NCI-H1694 (cell line): ENCODE measurements at regions not wholly inside any gene's neighbourhood (a gene's known extent, or its start where the extent isn't known, plus 50 kb on each side); places are given as distances from the start of the nearest gene placed in this dataset.
A peak's percentile ranks its signal among the peaks of the same experiment; 100 is the strongest.
"Not testable (repeated sequence)": the region's sequence is repeated elsewhere in the genome, so short reads cannot be mapped to it uniquely, and the experiment has no call there.

ENCODE experiments used
- DNase-seq: peaks from one replicate; lab custom pipeline; 2025; lab: John Stamatoyannopoulos, UW

- no peak for DNase-seq
These were observed 227.9 kb upstream of the KYNU start for GRCh38 chr2:142649581-142649980.

GRCh38 chr2:142642650-142643049 lies 234.8 kb upstream of the KYNU start:
- DNase-seq: no peak

DNA sequence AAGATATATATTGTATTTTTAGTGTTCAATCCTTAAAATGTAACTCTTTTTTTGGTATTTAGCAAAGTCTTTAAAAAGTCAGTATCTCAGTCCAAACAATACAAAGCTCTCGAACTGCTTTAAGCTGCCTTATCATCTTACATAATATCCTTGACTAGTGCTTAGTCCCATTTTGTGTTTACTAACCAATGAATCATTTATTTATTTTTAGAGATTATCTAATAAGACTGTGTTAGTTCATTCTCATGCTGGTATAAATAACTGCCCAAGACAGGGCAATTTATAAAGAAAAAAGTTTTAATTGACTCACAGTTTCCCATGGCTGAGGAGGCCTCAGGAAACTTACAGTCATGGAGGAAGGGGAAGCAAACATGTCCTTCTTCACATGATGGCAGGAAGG lies 248.3 kb upstream of the KYNU start:
- no peak for DNase-seq

DNA sequence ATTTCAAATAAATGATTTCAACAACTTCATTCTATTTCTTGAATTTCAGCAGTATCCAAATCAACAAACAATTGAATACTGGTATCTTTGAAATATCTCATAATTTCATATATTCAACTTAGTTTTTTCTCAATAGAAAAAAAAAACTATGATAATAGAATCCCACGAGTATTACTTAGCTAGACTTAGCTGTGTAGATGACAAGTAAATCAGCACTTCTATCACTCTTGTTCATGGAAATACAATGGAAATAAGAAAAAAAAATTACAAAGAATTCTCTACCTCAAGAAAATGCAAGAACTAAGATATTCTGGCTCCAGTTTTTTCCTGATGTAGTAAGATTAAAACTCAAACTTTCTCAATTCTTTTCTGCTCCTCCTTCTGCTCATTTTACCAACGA lies 256.2 kb upstream of the KYNU start:
- DNase-seq: no peak

DNA sequence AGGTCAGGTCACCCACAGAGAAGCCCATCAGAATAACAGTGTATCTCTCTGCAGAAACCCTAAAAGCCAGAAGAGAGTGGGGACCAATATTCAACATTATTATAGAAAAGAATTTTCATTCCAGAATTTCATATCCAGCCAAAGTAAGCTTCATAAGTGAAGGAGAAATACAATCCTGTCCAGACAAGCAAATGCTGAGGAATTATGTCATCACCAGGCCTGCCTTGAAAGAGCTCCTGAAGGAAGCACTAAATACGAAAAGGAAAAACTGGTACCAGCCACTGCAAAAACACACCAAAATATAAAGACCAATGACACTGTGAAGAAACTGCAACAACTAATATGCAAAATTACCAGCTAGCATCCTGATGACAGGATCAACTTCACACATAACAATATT lies 260.0 kb upstream of the KYNU start:
- no peak for DNase-seq

- DNase-seq: no peak
These were observed 261.6 kb upstream of the KYNU start for GRCh38 chr2:142615876-142616275.

GRCh38 chr2:142613193-142613592 lies 264.3 kb upstream of the KYNU start:
- not testable (repeated sequence) for DNase-seq

DNA sequence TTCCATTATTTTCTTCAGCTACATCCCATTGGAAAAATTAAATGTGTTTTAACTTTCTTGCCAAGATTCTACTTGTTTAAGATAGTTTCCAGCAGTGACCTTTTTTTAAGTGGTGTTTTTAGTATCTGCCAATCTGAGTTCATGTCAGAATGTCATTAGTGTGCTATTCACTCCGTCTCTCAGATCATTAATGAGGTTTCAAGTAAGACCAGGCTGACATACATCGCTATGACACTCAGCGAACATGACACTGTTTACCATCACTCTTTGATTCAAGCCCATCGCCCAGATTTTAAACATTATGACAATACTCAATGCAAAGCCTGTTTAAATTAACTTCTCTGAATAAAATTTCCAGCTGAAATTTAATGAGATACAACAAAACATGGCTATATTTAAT lies 272.0 kb upstream of the KYNU start:
- DNase-seq: no peak

DNA sequence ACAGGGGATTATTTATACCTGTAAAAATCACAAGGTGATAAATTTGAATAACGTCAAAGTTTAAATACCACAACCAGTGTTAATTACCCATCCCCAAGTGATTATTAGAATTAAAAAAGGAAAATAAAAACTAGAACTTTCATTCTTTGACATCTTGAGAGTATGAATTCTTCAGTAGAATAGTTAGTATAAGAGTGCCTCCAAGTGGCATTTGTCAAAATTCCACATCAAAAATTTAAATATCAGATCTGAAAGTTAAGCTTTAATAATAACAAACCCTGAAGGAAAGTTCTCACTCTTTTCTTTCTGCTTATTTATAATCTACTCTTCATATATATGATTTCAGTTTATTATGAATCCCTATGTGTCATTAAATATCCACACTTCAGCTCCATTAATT lies 273.7 kb upstream of the KYNU start:
- peak; percentile 18 for DNase-seq

DNA sequence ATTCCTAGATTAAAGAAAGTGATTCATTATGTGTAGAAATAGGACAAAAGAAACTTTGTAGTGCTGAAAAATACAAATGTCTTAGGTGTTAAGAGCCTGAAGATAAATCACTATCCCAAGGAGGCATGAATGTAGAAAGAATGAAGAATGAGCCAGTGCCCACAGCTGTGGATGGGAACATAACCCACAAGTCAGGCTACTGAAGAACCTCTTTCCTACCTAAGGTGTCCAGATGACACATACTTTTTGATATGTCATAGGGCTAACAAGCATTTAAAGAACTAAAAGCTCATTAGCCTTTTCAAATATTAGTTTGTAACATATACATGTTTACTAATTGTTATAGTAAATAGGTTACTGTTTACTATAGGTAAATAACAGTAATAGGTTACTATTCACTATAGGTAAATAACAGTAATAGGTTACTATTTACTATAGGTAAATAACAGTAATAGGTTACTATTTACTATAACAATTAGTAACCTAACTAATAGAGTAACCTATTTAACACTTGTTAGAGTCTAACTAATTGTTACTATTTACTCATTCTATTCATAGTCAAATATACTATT lies 275.0 kb upstream of the KYNU start:
- DNase-seq: no peak

GRCh38 chr2:142601794-142602193 lies 275.7 kb upstream of the KYNU start:
- no peak for DNase-seq

- DNase-seq: no peak
These were observed 278.0 kb upstream of the KYNU start for GRCh38 chr2:142599504-142599903.

GRCh38 chr2:142598846-142599245 lies 278.6 kb upstream of the KYNU start:
- DNase-seq: no peak

DNA sequence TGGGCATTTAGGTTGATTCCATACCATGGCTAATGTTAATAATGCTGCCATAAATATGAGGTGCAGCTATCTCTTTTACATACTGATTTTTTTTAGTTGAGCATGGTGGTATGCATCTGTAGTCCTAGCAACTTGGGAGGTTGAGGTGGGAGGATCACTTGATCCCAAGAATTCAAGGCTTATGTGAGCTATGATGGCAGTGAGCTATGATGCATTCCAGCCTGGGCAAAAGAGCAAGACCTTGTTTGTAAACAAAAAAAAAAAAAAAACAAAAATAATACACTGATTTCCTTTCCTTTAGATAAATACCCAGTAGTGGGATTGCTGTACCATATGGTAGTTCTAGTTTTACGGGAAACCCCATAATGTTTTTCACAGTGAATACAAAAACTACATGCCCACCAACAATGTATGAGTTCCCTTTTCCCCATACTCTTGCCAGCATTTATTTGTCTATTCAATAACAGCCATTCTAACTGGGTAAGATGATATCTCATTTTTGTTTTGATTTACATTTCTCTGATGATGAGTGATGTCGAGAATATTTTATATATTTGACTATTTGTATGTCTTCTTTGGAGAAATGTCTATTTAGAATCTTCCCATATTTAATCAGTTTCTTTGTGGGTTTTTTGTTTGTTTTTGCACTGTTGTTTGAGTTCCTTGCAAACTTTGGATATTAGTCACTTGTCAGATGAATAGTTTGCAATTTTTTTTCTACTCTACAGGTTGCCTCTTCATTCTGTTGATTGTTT lies 281.0 kb upstream of the KYNU start:
- no peak for DNase-seq

- no peak for DNase-seq
These were observed 282.5 kb upstream of the KYNU start for GRCh38 chr2:142594935-142595334.

GRCh38 chr2:142592171-142592570 lies 285.3 kb upstream of the KYNU start:
- no peak for DNase-seq

DNA sequence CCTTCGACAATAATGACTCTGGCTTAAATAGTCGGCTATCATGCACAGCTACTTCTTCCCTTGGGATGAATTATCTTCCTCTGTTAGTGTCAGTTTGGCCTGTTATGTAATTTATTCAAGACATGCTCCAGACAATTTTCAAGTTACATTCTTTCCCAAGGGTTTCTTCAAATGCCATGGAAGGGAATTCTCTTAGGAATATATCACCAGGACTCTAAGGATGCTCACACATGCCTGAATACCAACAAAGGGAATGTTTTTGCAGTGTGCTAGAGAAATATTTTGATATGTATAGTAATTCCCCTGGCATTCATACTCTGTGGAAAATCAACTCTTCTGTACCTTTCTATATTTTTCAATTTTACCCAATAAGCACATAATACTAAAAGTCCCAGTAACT lies 286.0 kb upstream of the KYNU start:
- DNase-seq: no peak

- DNase-seq: no peak
These were observed 289.2 kb upstream of the KYNU start for GRCh38 chr2:142588269-142588668.

- DNase-seq: no peak
These were observed 290.5 kb upstream of the KYNU start for GRCh38 chr2:142586693-142587580.

- DNase-seq: no peak
These were observed 291.7 kb upstream of the KYNU start for GRCh38 chr2:142585785-142586184.

DNA sequence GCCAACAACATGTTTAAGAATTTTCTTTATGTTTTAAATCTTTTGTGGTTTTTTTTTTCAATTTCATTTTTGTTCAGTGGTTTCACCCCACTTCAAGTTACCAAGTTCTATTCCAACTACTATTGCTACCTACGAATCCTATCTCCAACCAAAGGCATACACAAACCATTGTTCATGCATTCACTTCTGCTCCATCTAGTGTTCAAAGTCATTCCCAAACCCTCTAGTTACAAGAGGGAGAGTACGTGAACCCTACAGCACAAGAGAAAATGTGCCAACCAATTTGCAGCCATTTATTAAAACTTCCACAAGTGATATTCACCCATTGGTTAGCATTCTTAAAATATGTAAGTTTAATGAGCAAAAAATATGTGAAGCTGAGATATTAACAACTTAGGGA lies 295.1 kb upstream of the KYNU start:
- DNase-seq: peak; percentile 4

- no peak for DNase-seq
These were observed 296.0 kb upstream of the KYNU start for GRCh38 chr2:142581491-142581890.

- DNase-seq: no peak
These were observed 296.8 kb upstream of the KYNU start for GRCh38 chr2:142580691-142581090.
